Fibroblast of skin of abdomen (primary cell): ENCODE measurements at regions not wholly inside any gene's neighbourhood (a gene's known extent, or its start where the extent isn't known, plus 50 kb on each side); places are given as distances from the start of the nearest gene placed in this dataset.
A peak's percentile ranks its signal among the peaks of the same experiment; 100 is the strongest.

Experiments used
- DNase-seq: peaks from one replicate; pipeline ENCODE4 v3.0.0-alpha.2; 2013

DNA sequence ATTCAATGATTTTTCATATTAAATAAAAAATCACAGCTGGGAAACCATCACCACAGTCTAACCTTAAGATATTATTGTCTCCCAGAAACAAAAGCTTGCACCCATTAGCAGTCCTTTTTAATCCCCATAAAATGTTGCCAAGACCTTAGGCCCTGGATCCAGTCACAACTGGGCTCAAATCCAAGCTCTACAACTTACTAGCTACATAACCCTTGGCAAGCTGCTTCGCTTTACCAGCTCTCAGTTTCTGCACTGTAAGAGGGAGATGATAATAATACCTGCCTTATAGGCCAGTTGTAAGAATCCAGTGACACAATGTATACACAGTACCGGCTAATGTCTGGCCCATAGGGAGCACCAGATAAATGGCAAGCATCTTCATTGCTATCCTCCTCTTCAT, 400.9 kb upstream of the FGF13 start:
- no peak for DNase-seq

DNA sequence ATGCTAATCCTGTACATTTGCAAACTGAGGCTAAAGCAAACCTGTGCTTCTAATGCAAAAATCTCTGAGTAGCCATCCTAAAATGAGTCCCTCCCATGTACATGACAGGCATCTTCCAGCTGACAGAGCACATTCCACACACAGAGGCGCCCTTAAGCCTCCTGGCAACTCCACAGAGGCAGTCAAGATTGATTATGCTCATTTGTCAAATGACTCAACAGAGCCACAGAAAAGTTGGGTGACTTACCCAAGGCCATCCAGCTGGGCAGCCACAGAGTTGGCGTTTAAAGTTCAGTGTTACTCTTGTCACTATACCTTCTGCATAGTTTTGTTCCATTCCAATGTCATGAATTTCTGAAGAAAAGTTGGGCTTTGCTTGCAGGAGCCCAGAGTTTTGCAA, 394.6 kb upstream of the FGF13 start:
- peak; percentile 58 for DNase-seq

DNA sequence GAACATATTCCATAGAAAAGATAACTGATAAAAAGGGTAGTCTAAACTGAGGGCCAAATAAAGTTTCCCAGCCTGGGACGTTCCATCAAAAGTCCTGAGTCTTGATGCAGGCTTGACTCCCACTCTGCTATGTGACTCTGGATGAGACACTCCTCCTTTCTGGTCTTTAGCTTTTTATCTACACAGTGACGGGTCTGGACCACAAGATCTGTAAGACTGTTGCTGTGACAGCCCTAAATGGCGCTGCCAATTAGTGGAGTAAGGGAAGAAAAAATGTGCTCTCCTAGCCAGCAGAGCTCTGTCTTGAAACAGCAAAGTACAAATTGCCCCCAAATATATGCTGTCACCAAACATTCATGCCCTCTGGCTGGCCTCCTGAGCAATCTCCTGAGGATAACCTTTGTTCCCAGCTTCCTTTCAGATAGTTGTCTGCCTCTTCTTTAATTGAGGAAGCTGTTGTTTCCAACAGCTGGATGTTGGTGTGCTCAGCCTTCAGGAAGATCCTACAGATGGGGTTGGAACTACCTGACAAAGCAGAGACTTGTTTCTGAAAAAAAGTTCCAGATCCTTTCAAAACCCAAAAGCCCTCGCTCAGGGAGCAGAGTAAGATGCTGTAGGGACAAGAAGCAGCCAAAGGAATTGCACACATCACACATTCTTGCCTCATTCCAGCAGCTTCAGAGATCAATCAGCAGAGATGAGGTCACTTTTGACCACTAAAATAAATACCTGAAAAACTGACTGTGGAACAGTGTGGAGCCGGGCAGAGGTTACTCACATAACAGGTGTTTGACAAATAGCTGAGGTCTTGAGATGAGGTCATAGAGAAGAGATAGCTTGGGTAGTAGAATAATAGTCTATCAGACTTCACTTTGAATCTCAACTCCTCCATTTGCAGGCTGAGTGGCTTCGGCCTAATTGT, 383.4 kb upstream of the FGF13 start:
- DNase-seq: no peak

DNA sequence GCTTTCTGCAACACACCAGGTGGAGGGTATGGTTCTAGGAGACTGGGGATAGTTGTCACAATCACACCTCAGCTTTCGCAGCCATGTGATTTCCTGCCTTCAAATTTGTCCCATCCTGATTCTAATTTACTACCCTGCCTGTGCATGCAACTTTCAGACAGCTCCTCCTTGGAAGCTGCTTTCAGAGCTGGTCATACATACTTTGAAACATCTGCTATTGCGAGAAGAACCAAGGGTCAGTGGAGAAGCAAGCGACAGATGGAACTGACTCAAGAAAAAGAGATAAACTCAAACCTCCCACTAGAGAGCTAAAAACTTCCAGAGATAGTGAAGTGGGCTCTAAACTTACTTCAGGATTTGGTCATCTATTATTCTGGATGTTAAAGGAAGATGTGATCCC, 381.7 kb upstream of the FGF13 start:
- DNase-seq: no peak

DNA sequence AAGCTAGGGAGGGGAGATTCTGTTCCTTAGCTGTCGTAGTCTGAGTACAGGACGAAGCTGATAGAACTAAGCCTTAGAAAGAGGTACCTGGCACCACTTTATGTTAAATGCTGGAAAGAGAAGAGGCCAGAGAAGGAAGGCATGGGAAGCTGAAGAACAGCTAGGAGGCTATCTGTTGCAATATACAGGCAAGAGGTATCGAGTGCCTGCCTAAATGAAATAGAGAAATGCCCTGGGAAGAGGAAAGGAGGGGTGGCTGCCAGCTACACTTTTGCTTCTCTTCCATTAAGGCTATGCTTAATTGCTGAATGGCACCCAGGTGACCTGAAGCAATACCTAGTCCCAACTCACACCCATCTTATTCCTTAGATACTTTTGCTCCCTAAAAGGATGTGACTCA, 380.4 kb upstream of the FGF13 start:
- DNase-seq: no peak

DNA sequence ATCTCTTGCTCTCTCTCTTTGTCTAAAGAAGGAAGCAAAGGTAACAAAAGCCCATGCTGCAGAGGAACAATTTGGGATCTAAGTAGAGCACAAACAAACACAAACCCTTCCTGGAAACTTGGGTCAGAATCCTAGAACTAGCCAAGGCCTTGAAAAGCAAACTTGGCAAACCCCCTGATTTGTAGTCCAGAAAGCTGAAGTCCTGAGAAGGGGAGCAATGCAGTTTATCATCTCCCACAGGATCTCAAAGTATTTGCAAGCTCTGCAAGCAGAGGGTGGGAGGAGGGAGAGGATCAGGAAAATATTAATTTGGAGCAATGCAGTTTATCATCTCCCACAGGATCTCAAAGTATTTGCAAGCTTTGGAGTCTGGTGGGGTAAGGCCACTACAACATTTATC, 379.5 kb upstream of the FGF13 start:
- peak; percentile 7 for DNase-seq

DNA sequence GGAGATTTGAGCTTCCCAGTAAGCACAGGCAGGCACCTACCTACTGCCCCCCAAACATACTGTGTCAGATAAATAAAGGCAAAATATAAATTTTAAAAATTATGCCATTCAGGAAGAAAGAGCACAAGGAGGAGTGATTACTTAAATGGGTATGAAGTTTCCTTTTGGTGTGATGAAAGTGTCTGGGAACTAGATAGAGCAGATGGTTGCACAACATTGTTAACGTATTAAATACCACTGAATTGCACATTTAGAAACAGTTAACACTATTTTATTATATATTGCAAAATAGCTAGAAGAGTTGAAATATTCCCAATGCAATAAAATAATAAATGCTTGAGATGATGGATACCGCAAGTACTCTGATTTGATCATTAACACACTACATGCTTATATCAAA, 374.7 kb upstream of the FGF13 start:
- DNase-seq: no peak

DNA sequence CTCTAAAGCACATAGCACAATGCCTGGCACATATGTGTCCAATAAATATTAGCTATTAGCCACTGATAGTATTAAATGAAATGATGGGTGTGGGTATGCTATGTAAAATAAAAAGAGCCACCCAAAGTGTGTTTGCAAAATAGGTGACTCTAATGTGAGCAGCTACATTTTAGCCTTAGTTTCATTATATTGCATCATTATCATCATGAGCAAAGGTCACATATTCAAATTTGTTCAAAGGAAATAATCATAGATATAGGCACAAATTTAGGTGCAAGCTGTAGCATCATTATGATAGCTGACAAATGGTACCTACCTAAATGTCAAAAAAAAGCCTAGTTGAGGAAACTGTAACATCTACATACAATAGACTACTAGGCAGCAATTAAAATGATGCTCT, 373.9 kb upstream of the FGF13 start:
- DNase-seq: no peak

DNA sequence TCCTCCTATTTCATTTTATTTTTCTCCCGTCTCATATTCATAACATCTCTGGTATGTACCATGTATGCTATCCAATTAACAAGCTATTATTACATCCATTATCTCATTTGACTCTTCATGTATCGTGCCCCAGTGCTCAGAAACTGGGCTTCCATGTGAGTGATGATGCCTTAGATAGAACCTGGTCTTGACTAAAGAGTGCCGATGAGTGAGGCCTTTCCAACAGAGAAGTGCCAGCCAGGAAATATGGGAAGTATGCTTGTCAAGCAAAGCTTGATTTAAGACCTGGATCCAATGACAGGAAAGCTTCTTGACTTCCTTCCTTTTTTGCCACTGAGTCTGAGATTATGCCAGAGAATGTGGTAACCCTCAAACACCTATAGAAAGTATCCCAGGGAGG, 371.7 kb upstream of the FGF13 start:
- no peak for DNase-seq

DNA sequence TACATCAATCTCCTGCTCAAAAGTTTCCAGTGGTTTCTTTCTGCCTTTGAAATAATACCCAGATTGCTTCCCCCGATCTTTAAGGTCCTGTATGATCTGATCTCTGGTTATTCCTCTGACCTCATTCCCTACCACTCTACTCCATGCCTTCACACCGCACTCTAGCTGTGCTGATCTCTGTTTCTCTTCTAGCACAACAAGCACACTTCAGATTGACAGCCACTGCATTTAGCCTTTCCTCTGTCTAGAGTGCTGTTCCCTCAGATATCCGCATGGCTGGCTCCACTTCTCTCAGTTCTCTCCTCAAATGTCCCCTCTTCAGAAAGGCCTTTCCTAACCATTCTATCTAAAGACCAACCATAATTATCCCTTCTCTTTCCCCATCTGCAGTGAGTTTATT, 370.4 kb upstream of the FGF13 start:
- no peak for DNase-seq

DNA sequence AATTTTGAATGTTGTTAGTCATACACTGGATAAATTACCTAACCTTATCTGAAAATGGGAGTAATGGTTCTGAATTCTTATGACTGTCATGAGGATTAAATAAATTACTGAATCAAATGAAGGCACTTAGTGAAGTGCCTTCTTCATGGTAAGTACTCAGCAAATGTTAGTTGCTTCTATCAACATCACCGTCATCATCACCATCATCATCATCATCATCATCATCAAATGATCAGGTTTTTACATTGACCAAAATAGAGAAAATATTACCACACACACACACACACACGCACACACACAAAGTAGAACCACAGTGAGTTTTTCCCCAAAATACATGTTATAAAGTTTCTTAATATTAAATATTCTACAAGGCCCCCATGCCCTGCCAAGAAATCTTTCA, 368.3 kb upstream of the FGF13 start:
- DNase-seq: no peak

DNA sequence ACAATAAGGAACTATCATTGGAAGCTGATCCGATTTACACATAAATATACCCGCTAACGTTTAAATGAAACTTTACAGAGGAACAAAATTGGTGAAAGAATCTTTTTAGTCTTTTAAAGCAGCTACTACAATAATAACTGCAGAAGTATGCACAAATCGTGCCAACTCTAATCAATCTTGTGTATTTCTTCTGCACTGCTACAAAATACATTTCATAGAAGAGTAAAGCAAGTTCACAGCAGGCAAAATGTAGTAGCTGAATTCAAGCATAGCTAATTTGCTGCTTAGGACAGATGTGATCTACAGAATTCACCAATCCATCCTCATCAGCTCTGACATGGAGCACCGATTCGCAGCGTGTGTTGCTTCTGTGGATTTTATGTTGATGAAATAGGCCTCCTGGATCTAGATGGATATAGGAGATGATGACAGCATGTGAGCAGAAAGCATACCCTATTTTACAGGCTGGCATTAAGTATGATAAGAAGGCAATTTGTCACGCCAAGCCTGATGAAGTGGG, 367.3 kb upstream of the FGF13 start:
- DNase-seq: no peak

DNA sequence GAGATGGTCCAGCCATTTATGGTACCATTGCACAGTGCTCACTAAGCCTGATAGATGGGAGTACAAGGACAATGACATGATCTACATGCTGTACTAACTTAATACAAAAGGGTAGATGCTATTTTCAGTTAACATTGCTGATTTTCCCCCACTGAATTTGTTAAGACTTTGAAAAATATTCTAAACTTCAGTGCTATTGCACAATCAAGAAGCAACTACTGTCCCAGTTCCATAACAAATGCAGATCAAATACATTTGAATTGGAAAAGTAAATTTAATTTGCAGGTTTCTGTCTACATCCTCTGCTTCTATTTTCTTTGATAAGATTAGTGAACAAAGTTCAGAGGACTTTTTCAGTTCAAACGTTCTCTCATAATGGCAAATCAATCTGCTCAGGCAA, 366.8 kb upstream of the FGF13 start:
- no peak for DNase-seq

DNA sequence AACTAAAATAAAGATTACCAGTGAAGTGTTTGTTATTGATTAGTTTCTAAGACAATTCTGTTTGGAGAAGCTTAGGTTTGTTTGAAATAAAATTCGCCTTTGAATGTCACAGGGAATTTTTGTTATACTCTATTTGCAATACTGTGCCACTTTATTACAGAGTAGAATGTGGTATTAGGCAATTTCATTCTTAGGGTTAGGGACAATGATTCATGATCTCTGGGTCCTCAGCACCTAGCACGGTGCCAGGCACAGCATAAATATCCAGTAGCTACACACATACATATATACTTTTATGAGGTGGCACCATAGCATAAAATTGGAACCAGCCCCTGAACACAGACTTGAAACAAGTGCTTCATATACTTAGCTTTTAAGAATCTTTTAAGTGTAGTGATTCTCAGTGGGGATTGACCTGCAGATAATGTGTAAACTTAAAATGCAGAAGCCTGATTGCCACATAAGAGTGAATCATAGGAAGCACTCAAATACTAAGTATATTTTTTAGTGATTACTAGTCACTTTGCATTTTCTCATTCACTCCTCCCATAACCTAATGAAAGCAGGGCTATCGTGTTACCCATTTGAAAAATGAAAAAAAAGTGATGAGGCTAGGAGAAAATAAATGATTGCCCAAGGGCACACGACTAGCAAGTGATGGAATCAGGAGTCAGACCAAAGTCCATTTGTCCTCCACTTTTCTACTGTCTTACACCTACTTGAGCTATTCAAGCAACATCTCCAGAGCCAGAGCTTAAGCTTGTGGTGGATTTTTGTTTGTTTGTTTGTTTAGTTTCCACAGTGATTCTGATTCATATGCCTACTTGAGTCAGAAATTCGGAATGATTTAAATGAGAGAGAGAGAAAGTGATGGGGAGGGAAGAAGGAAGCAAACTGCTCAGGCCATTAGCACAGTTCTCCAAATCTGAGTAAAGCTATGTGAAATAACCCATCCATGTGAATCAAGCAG, 366.0 kb upstream of the FGF13 start:
- peak; percentile 11 for DNase-seq

DNA sequence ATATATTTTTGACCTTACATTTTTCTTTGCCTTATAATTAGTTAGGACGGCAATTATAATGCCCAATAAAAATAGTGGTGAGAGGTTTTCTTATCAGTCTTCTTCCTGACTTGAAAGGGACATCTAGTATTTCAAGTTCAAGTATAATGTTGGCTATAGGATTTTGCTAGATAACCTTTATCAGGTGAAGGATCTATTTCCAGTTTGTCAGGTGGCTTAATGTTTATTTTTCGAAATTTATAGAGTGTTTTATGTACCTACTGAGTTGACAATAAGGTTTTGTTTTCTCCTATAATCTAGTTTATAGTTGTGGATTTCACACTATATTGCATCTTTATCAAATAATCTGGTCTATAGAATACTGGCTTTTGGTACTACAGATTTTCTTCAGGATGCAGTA, 351.8 kb upstream of the FGF13 start:
- DNase-seq: no peak

DNA sequence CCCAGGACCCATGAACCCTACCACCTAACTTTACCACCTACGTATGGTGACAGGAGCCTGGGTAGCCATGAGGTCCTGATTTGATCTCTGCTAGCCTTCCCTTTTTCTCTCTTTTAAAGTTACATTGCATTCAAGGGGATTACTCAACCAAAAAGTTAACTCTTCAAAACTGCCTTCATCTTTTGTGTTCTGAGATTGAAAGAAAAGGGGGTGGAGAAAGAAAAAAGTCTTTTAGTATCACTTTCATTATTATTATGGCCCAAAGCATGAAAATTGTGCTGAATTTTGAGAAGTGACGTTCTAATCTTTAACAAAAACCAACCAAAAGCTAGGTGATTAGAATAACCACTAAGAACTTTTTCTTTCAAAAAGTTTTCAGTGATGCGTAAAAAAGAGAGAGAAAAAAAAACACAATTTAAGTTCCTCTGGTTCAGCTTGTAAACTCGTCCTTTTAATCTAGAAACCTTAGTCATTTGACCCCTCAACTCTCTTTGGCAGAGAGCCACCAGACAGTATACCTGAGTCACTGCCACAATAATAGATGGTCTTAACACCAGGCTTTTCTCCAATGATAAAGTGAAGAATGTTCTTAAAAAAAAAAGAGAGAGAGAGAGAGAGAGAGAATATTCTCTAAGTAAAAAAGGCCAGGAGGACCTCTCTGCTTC, 347.4 kb upstream of the FGF13 start:
- DNase-seq: peak; percentile 6

DNA sequence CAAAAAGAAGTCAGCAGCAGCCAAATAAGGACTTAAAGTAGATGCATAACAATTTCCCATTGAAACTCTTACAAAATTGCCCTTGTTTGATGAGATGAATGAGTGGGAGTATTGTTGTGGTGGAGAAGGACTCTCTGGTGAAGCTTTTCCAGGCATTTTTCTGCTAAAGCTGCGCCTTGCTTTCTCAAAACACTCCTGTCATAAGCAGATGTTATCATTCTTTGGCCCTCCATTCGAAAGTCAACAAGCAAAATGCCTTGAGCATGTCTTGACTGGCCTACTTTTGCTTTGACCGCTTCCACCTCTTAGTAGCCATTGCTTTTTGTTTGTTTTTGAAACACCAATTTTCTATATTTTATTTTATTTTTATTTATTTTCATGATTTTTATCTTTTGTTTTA, 340.9 kb upstream of the FGF13 start:
- DNase-seq: no peak

DNA sequence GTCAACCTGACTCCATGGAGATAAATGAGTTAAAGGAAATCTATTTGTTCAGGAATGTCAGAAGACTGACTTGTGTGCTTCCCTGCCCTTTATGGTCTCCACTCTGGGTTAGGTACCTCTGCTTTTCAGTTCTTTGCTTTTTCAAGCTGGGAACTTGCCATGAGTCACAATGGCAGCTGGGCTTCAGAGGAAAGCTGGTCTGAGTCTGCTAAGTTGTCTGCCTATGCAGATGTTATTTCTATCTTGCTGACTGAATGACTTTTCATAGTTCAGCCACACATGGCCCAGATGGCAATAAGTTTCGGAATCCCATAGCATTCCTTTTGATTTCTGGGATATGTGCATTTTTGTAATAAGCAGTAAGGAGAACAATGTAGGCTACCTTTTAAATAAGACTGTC, 337.9 kb upstream of the FGF13 start:
- peak; percentile 0 for DNase-seq

DNA sequence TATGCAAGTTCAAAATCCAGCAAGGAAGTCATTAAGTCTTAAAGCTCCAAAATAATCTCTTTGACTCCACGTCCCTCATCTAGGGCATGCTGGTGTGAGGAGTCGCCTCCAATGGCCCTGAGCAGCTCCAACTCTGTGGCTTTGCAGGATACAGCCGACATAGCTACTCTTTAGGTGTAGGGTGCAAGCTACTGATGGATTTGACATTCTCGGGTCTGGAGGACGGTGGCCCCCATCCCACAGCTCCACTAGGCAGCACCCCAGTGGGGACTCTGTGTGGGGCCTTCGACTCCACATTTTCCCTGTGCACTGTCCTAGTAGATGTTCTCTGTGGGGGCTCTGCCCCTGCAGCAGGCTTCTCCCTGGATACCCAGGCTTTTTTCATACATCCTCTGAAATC, 333.2 kb upstream of the FGF13 start:
- DNase-seq: no peak

DNA sequence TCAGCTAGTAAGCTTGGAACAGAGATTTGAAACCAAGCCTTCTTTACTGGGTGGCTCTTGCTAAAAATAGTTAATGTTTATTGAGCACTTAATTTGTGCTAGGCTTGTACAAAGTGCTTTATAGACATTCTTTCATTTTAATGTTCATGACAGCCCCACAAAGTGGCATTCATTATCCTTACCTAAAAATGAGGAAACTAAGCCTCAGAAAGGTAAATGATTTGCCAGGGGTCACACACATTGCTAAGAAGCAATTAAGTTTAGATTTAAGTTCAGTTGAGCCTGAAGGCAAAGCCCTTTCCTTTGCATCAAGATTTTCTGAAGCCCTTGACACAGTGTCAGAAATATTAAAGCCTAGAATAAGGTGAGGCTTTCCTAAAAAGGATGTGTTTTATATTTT, 327.5 kb upstream of the FGF13 start:
- DNase-seq: no peak

DNA sequence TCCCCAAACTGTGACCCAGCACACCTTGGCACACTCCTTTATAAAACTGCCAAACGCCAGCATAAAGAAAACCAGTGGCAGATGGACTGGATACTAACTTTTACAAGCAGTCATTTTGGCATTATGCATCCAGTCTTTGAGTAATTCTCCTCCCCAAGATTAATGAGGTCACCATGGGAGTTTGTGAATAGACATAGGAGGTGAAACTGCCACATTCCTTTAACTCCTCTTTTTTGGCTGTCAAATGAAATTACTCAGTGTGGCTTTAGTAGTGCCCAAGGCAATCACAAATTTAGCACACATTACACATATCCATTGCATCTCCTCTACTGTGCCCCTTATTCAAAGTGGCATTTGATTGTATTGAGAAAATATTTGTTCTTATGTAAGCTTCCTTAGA, 315.3 kb upstream of the FGF13 start:
- DNase-seq: no peak

DNA sequence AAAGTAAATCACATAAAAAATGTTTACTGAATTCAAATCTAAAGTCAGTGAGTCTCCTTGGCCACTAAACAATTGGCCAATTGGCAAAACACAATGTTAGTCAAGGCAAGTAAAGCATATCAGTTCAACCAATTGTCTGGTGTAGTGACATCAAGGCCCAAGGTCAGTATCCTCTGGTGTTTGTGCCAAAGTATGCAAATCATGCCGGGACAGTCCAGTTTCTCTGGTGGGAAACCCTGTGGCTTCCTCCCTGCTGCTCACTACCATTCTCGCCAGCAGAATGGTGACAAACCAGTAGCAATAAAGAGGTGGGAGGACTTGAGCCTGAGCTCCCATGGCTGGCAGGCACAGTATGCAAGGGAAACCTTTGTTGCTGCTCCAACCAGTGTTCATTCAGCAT, 314.9 kb upstream of the FGF13 start:
- no peak for DNase-seq

DNA sequence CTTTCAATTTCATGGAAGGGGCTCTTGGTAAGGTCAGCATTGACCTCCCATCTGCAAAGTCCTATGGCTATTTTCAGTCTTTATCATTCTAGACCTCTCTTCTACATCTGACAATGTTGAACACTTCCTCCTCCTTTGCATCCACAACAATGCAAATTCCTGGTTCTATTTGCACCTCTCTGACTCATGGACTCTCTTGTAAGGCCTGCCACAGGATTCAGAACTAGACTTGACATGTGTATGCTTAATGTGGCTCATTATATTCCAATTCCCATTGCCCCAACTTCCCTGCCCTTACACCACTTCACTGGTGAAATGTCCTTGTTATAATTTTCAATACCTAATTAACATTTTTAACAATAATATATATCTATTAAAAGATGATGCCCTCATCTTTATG, 314.3 kb upstream of the FGF13 start:
- DNase-seq: no peak
